C1 segment of cervical spinal cord (tissue), 14 donors: ENCODE measurements at regions not wholly inside any gene's neighbourhood (a gene's known extent, or its start where the extent isn't known, plus 50 kb on each side); places are given as distances from the start of the nearest gene placed in this dataset.

Experiments used
- DNase-seq, 14 donors: peaks; one replicate each; lab custom pipeline; 2025; lab: John Stamatoyannopoulos, UW

DNA sequence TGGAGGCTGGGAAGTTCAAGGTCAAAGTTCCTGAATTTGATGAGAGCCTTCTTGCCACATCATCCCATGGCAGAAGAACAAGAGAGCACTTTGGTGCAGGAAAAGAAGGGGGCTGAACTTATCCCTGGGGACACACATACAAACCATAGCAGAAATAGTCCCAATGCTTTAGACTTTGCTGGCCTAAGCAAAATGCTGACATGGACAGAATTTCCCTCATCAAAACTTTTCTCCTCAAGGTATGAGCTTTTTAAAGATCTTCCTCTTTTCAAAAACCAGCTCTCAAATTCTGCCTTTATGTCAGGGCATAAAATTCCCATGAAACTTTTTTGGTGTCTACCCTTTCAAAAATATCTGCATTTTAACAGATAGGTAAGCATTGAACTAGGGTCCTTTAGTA lies 341.8 kb upstream of the SMARCA2 start:
- no peak for DNase-seq

DNA sequence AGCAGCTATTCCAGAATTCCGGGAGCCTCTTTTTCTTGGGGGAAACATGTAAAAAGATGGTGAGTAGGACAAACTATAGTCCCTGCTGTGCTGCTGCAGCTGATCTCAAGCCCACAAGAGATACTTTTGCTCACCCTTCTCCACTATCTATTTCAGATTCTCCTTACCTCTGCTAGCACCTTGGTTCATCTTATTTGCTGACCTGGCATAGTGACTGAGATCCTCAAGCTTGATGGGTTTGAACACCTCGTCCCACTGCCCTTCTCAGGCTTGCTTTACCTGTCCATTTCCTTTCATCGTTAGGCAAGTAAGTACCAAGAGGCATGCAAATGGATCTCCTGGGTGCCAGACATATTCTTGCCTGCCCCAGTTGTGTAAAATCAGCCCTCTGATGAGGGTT lies 338.4 kb upstream of the SMARCA2 start:
- no peak for DNase-seq

DNA sequence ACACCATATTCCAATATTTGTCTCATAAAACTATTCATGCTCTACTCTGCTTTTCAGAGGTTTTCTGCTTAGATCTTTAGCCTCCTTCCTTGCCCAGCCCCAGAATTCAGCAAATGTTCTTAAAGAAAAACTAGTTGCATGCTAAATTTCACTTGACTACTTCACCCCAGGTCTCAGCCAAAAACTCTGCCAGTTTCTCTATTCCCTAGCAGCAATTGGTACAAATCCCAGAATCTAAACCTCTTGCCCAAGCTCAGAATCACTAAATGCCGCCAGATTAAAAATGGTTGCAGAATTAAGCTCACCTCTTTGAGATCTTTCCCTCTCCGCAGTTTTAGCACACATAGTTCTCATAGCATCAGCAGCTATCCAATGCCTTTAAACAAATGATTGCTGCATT lies 331.2 kb upstream of the SMARCA2 start:
- DNase-seq, result no peak

DNA sequence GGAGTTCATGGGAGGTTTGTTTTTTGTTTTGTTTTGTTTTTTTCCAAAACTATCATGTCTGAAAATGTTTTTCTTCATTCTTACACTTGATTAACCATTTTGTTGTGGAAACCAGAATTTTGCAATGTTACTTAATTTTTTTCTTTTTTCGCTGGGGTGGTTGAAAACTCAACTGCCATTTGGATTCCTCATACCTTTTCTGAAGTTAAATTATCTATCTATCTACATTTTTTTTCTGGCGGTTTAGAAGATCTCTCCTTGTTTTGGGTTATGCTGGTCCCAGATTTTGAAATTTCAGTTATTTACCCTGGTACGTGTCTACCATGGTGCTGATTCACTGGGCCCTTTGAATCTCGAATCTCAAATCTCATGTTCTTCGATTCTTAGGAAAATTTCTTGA lies 316.2 kb upstream of the SMARCA2 start:
- DNase-seq, result no peak

DNA sequence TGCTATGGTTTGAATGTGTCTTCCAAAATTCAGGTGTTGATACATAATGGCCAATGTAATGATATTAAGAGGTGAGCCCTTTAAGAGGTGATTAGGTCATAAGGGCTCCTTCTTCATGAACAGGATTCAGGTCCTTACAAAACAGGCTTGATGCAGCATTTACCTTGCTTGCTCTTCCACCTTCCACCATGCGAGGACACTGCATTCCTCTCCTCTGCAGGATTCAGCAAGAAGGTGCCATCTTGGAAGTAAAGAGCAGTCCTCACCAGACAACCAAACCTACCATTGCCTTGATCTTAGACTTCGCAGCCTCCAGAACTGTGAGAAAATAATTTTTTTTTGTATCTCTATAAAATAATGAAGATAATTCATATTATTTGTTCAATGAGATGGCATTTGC lies 314.0 kb upstream of the SMARCA2 start:
- no peak for DNase-seq

DNA sequence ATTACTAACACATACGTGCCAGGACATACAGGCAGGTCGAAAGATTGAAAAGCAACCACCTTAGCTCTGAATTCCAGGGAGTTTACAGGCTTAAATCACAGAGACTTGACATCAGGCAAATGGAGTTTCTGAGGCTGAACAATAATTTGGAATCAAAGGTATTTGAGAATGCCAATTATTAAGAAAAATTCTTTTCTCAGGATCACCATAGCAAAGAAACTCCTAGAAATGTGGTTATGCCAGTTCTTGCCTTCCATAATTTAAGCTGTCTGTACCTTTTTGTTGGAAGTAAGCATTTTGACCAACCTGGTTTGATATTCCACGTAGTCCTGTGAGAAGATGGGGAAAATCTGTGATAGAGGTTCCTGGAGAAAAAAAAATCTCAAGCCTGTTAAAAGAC lies 312.4 kb upstream of the SMARCA2 start:
- DNase-seq, result no peak

DNA sequence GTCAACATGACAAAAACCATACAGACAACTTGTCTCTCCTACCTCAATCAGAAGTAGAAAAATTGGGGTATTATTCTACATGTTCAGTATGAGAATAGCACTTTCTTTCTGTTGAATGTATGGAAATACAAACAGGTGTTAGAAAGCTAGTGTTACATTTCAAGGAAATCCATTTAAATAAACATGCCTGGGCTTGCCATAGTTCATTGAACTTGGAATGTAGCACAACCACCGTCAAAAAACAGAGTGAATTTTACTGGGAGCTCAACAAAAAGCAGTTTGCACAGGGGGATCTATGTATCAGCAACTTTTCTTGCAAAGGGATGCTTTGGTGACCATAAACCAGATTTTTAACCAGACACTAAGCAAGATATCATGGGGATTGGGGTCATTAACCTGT lies 307.9 kb upstream of the SMARCA2 start:
- no peak for DNase-seq

DNA sequence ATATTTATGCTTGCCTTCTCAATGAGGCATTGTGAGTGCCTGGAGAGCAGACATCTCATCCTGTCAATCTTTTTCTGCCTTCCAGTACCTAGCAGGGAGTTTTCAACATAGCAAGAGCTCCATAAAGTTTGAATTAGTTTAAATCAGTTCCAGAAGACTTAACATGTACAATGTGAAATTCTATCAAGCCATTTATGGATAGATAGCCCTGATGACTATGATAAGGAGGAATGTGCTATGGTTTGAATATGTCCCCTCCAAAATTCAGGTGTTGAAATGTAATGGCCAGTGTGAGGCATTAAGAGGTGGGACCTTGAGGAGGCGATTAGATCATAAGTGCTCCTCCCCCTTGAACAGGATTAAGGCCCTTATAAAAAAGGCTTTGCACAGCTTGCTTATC lies 306.9 kb upstream of the SMARCA2 start:
- DNase-seq, result no peak

DNA sequence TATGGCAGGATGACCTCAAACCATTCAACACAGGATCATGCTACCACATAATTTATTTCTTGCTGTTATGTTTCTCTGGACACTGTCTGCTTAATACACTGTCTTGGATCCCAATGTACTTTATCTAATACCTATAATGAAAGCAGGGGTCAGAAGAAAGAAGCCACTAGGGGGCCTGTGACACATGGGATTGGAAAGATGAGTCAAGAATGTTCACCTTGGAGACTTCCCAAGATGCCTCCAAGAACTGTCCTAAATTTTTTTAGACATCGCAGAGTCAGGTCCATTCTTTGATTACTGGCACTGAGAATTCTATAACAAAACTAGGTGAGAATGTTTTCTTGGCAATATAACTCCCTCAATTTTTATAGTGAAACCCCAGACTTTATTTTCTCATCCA lies 305.8 kb upstream of the SMARCA2 start:
- DNase-seq, result no peak

DNA sequence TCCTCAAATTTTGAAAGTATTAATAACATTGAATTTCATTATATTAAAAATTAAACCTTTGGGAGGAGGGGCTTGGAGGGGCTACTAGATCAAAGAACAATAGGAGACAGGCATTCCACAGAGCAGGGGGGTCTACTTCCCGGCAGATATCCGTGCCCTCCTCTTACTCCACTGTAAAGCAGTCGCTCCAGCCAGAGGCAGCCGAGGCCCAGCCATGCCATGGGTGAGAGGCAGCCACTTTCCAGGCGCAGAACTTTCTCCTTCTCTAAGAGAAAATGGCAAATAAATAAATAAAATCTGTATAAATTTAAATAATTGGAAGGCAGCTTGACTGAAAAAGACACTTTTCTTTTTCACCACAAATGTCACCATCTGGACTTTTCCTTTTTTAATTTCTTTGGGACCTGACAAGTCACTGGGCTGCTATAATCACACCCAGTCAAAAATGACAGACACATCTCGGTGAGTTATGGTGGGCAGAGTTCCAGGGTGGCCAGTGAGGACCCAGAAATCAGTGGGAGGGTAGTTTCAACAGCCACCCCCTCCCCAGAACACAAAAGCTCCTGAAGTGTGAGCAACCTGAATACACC lies 302.2 kb upstream of the SMARCA2 start:
- DNase-seq, result no peak

DNA sequence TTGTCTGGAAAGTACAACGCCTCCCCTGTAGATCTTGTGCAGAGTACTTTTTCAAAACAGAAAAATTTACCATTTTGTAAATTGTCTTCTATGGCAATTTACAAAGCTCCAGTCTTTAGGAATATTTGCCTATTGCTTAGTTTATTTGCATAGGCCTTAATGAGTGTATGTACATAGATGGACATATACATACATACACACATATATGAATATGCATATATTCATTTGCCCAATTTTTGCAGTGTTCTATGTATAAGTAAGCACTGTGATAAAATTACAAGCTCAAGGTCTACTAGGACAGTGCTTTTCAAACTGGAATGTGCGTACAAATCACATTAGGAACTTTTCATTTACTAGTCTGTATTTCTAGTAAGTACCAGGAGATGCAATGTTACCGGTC lies 301.3 kb upstream of the SMARCA2 start:
- no peak for DNase-seq

DNA sequence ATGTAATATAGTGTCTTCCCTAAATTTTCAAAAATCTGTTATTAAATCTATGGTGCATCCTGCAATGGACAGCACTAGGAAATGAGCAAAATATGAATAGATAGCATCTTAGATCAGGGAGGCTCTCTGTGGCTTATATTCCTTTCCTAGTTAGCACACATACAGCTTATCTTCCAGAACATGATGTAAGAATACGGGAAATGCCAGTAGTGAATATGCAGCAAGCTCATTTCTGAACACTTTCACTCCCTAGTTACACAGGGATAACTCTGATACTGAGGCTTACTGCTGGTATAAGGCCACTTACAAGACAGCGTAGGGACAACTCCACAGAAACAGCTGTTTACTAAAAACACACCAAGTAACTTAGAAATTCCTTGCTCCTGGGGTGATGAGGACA lies 297.3 kb upstream of the SMARCA2 start:
- DNase-seq, result no peak

DNA sequence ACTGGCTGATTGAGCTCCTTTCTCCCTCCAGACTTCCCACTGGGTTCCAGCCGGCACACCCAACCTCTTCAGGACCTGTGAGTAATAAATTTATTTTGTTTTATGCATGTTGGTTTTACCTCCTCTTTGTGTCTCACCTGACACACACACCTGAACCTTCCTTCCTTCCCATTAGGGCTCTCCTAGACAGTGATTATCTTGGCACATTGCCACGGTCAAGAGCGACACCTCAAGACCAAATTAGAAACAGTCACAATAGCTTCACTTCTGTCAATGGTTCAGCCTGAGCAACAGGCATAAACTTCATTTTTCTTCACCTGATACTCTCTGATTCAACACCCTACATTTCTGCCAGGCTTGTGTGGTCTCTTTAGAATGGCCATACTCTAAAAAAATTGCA lies 296.3 kb upstream of the SMARCA2 start:
- DNase-seq, result no peak

DNA sequence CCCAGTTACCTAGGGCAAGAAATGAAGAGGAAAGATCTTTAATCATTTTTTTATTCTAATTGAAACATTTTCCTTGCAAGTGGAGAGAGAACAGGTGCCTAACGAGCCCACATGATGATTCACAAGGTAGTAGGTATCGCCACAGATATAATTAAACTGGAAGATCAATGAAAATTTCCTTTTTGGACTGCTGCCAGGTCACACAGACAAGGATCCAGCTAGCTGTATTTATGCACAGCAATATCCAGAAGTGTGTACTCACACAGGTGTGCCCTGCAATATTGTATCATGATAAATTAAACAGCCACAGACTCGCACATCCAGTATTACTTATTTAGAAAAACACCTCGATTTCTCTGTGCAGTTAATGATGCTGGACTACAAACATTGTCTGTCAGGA lies 294.0 kb upstream of the SMARCA2 start:
- no peak for DNase-seq

DNA sequence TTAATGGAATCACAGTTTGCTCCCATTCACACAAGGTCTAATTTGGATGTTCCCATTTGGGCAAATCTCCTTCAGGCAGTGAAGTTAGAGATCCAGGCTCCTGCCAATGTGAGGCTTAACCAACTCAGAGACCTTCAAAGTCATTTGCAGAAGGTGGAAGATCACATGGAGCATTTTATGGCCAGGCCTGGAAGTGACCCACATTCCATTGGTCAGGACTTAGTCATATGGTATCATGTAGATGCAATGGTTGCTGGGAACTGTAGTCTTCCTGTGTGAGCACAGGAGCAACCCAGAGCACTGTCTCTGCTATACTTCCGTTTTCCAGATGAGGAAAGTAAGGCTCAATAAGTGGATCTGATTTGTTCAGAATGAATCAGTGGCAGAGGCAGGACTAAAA lies 292.7 kb upstream of the SMARCA2 start:
- DNase-seq, result no peak

DNA sequence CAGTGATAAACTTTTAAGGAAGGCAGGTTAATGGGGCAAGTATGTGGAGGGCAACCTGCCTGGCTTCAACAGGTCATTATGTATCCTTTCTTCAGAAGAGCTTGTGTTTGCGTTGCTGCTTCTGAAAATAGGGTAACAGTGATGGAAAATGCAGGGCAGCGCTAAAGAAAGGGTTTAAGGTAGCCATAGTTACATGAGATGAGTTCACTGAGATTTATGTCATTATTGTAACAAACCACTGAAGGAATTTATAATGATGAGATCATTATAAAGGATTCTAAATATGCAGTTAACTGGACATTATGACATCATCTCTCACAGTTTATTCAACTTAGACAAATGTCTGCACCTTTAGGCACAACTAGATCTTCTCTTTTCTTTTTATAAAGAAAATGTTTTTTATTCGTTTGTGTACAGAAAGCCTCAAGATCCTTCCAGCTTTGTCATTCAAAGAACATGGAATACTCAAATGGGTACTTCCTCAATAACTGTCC lies 291.6 kb upstream of the SMARCA2 start:
- no peak for DNase-seq

DNA sequence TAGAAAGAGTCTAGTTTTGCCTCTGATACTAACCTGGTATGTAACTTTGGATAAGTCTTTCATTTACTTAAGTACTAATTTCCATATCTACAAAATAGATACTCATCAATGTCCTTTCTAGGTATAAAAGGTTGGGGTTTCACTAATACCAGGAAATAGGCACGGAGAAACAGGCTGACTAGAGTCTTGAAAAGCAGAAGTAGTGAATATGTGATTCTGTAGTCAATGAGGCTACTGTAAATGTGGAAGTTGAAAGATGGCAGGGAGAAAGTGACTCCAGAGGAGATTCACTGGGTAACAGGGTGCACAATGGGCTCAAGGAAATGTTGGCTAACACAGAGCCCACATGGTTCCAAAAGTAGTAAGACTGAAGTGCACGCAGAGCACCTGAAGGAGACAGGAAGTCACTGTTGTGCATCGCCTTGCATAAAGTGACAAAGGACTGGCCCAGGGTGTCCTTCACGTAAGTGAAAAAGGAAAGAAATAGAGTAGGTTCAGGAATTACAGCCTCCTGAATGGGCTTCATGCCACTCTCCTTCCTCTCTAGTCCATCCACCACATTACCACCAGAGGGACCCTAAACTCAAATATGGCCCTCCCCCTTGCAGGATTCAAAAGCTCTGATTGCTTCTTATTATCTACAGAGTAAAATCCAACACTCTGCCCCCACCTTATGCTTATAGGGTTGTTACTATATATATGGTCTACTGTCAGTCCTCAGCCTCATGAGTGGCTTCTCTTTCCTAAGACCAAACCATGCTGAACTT lies 288.0 kb upstream of the SMARCA2 start:
- no peak for DNase-seq

DNA sequence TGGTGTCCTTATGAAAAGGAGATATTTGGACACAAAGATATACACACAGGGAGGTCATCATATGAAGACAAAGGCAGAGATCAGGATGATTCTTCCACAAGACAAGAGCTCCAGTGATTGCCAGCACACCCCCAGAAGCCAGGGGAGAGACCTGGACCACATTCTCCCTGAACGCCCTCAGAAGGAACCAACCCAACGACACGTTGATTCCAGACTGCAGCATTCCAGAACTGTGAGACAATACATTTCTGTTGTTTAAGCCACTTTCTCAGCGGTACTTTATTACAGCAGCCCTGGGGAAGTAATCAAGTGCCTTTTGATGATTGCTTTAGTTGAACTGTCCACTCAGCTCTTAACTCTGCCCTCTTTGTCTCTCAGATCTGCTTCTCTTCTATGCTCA lies 285.5 kb upstream of the SMARCA2 start:
- no peak for DNase-seq

DNA sequence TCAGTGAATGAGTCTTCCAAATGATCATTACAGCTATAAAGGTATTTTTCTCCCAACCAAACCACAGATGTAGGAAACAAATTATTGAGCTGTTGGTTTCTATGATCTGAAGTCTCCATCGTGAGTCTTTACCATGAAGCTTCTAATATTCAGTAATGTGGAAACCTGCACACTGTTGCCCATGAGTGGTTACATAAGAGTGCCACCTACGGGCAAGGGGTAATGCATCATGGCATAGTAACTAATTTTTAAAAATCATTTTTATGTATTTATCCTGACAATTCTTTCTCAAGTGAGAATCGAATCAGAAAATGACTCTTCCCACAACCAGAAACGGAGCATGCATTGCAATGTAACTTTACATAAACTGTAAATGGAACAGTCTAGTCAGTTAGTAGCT lies 282.5 kb upstream of the SMARCA2 start:
- no peak for DNase-seq

DNA sequence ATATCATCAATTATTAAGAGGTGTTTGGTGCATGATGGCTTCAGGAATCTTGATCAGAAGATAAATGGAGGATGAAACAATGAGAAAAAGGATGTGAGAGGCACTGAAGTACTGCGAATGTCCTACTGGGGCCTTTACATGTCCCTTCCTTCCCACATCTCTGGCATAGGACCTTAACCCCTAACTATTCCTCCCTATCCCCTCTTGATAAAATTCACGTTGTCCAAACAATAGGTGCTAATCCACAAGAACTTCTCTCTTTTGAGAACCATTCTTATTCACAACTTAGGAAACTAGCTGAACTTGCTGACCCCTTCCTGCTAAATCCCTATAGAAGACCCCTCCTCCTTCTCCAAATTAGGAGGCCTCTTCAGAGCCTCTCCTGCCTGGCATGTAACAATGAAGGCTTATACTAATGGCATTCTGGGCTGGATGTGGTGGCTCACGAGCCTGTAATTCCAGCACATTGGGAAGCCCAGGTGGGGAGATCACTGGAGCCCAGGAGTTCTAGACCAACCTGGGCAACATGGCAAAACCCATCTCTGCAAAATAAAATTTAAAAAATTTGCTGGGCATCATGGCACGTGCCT lies 276.5 kb upstream of the SMARCA2 start:
- no peak for DNase-seq

DNA sequence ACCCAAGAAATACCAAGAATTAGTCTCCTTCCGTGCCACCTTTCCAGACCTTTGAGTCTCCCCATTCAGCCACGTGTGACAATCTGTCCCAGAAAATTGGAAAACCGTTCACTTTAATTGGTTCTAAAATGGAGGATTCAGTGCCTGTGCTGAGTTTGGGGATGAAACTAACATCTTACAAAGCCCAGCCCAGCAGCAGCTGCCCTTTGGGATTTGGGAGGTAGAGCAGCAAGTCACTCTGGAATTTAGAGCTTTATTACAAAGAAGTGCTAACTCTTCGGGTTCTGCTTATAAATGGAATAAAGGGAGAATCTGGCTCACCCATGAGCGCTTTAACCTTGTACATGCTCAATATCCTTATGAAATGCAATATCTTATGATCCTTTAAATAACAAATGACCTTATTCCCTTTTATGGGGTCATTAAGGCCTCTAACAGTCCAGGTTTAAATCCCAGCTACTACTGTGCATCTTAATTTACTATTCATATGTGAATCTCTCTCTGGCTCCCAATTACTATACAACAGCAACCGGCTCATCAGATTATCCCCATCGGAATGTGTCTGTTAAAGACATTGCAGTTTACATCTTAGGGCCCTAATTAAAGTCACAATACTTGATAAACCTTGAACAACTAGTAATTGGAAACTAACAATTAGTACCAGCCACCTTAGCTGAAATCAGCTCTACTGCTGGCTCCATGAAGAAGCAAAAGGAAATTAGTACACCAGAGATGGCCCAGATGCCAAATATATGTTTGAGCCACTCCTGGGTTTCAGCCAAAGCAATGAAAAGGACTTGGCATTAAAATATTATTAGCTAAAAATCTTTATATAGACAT lies 271.8 kb upstream of the SMARCA2 start:
- no peak for DNase-seq

DNA sequence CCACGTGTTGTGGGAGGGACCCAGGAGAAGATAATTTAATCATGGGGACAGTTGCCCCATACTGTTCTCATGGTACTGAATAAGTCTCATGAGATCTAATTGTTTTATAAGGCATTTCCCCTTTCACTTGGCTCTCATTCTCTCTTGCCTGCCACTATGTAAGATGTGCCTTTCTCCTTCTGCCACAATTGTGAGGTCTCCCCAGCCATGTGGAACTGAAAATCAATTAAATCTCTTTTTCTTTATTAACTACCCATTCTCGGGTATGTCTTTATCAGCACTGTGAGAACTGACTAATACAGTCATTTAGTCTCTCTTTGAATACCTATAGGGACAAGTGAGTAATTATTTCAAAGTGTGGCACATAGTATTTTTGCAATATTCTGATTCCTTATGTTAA lies 269.2 kb upstream of the SMARCA2 start:
- no peak for DNase-seq
